ENCODE measurements at regions not wholly inside any gene's neighbourhood (a gene's known extent, or its start where the extent isn't known, plus 50 kb on each side); places are given as distances from the start of the nearest gene placed in this dataset.
A peak's percentile ranks its signal among the peaks of the same experiment; 100 is the strongest.

- intact Hi-C loops (cut with DNase I) = no loop called here
- no peaks in the 10 kb centered on the region for H3K4me1 ChIP-seq (ENCODE audit: control insufficient read depth in 2 of 3, insufficient read depth in 2 of 3, low read depth in 1 of 3, low read length in 3 of 3)
- FAIRE-seq (no peak), DNase-seq (no peak)
- no peak overlapping the region for H3K4me3 ChIP-seq (ENCODE audit: low read length in 3 of 3)
- no peak overlapping the region for H3K27ac ChIP-seq (ENCODE audit: low read depth in 2 of 2, low read length in 2 of 2)
- H3K9me3 ChIP-seq (ENCODE audit: control insufficient read depth in 2 of 3, insufficient read depth in 1 of 3, low read length in 3 of 3) = no peaks in the 10 kb centered on the region
- H3K27me3 ChIP-seq (ENCODE audit: control insufficient read depth, insufficient read depth, low read length) = no peaks in the 10 kb centered on the region
- H3K36me3 ChIP-seq (ENCODE audit: control insufficient read depth in 2 of 3, insufficient read depth in 3 of 3, low read length in 3 of 3) = no peaks in the 10 kb centered on the region
- H3K9ac ChIP-seq (ENCODE audit: low read length in 3 of 3) = no peak overlapping the region
- no peak for TF ChIP-seq CTCF (IDR thresholded peaks at IDR 0.05; ENCODE audit: borderline replicate concordance, extremely low read depth, insufficient read depth)
Measured at GRCh38 chr7:121480058-121480457, 84.0 kb upstream of the FAM3C start.

DNA sequence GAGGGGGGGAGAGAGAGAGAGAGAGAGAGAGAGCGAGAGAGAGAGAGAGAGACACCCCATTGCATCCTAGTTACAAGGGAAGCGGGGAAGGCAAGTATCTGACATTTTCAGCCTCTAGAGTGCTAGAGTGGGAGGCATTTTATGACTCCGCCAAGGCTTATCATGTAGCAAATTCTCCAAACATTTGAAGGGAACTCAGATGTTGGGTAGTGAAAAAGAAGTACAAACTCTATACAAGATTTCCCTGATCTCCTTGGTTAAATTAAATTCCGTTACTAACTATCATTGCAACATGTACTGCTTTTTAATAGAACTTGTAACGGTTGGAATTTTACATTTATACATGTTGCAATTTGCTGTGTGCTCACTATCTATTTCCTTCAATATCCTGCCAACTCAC lies 83.4 kb upstream of the FAM3C start:
- no peak overlapping the region for H3K4me3 ChIP-seq (ENCODE audit: low read length in 3 of 3)
- no peak for DNase-seq
- no peaks in the 10 kb centered on the region for H3K4me1 ChIP-seq (ENCODE audit: control insufficient read depth in 2 of 3, insufficient read depth in 2 of 3, low read depth in 1 of 3, low read length in 3 of 3)
- no peaks in the 10 kb centered on the region for H3K36me3 ChIP-seq (ENCODE audit: control insufficient read depth in 2 of 3, insufficient read depth in 3 of 3, low read length in 3 of 3)
- no peak for TF ChIP-seq CTCF (IDR thresholded peaks at IDR 0.05; ENCODE audit: borderline replicate concordance, extremely low read depth, insufficient read depth)
- FAIRE-seq = no peak
- intact Hi-C loops (cut with DNase I) = no loop called here
- H3K9me3 ChIP-seq (ENCODE audit: control insufficient read depth in 2 of 3, insufficient read depth in 1 of 3, low read length in 3 of 3) = no peaks in the 10 kb centered on the region
- H3K9ac ChIP-seq (ENCODE audit: low read length in 3 of 3) = no peak overlapping the region
- H3K27me3 ChIP-seq (ENCODE audit: control insufficient read depth, insufficient read depth, low read length) = no peaks in the 10 kb centered on the region
- no peak overlapping the region for H3K27ac ChIP-seq (ENCODE audit: low read depth in 2 of 2, low read length in 2 of 2)

DNA sequence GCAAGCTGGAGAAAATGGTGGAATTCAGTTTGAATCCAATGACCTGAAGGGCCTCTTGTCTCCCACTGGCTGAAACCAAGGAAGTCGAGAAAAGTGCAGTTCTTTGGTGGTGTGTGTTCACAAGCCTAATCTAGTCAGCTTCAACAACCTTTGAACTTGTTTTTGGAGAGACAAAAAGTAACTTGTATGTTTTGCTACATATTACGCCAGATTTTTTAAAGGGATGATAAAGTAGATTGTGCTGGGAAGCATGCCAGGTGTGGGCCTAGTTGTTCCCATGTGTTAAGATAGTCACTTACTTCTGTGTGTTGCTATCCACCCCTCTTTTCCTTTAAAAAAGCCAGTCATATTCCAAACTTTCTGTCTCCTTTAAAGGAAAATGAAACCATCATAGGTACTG lies 79.7 kb upstream of the FAM3C start:
- FAIRE-seq (no peak), DNase-seq (peak in 1 of 5 donors; percentile 26)
- Histone ChIP-seq H3K9ac (ENCODE audit: low read length in 3 of 3) (no peak overlapping the region), H3K4me1 (ENCODE audit: control insufficient read depth in 2 of 3, insufficient read depth in 2 of 3, low read depth in 1 of 3, low read length in 3 of 3) (no peaks in the 10 kb centered on the region), H3K9me3 (ENCODE audit: control insufficient read depth in 2 of 3, insufficient read depth in 1 of 3, low read length in 3 of 3) (no peaks in the 10 kb centered on the region), H3K36me3 (ENCODE audit: control insufficient read depth in 2 of 3, insufficient read depth in 3 of 3, low read length in 3 of 3) (no peaks in the 10 kb centered on the region), H3K27me3 (ENCODE audit: control insufficient read depth, insufficient read depth, low read length) (no peaks in the 10 kb centered on the region), H3K27ac (ENCODE audit: low read depth in 2 of 2, low read length in 2 of 2) (no peak overlapping the region), H3K4me3 (ENCODE audit: low read length in 3 of 3) (no peak overlapping the region)
- intact Hi-C loops (cut with DNase I) = no loop called here
- TF ChIP-seq CTCF (IDR thresholded peaks at IDR 0.05; ENCODE audit: borderline replicate concordance, extremely low read depth, insufficient read depth) = no peak

DNA sequence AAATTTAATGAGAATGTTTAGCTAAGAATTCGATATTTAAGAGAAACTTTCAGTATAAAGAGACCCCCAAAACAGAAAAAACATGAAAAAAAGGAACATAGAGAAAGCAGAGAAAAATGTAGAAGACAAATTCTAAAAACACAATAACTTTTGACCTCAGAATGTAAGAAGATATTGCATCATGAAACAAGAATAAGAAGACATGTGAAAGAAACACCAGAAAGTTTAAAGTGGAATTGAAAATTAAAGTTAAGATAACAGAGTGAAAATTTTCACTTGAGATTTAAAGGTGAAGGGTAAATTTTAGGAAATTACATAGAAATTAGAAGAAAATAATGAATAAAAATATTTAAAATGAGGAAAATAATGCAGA lies 78.2 kb upstream of the FAM3C start:
- Histone ChIP-seq H3K4me1 (ENCODE audit: control insufficient read depth in 2 of 3, insufficient read depth in 2 of 3, low read depth in 1 of 3, low read length in 3 of 3) (no peaks in the 10 kb centered on the region), H3K4me3 (ENCODE audit: low read length in 3 of 3) (no peak overlapping the region), H3K27me3 (ENCODE audit: control insufficient read depth, insufficient read depth, low read length) (no peaks in the 10 kb centered on the region), H3K9me3 (ENCODE audit: control insufficient read depth in 2 of 3, insufficient read depth in 1 of 3, low read length in 3 of 3) (no peaks in the 10 kb centered on the region), H3K36me3 (ENCODE audit: control insufficient read depth in 2 of 3, insufficient read depth in 3 of 3, low read length in 3 of 3) (no peaks in the 10 kb centered on the region), H3K27ac (ENCODE audit: low read depth in 2 of 2, low read length in 2 of 2) (no peak overlapping the region), H3K9ac (ENCODE audit: low read length in 3 of 3) (no peak overlapping the region)
- no peak for TF ChIP-seq CTCF (IDR thresholded peaks at IDR 0.05; ENCODE audit: borderline replicate concordance, extremely low read depth, insufficient read depth)
- DNase-seq (no peak), FAIRE-seq (no peak)
- intact Hi-C loops (cut with DNase I) = no loop called here
